IMR-90 (cell line): ENCODE measurements at regions not wholly inside any gene's neighbourhood (a gene's known extent, or its start where the extent isn't known, plus 50 kb on each side); places are given as distances from the start of the nearest gene placed in this dataset.

Experiments used
- BHLHE40 ChIP-seq: fragments of 150-350 bp; IDR thresholded peaks from 2 replicates; pipeline ENCODE4 v1.6.1; 2016; ENCODE audit warnings: mild to moderate bottlenecking, low read depth, low read length
- CTCF ChIP-seq: conservative IDR thresholded peaks from 2 replicates; pipeline ENCODE4 v1.5.1; 2012; ENCODE audit warnings: mild to moderate bottlenecking, low read depth, low read length, improper control_type of control experiment
- ELK1 ChIP-seq: fragments of 150-350 bp; IDR thresholded peaks from 2 replicates; pipeline ENCODE4 v1.6.1; 2016; ENCODE audit warnings: low read depth, mild to moderate bottlenecking, low read length, moderate library complexity, borderline replicate concordance
- MAFK ChIP-seq: IDR thresholded peaks from 2 replicates; pipeline ENCODE4 v1.6.1; 2012; ENCODE audit warnings: low read depth, low read length, improper control_type of control experiment
- MAZ ChIP-seq: IDR thresholded peaks from 2 replicates; pipeline ENCODE4 v1.6.1; 2012; ENCODE audit warnings: low read depth, mild to moderate bottlenecking, low read length, improper control_type of control experiment, moderate library complexity, borderline replicate concordance
- MXI1 ChIP-seq: IDR thresholded peaks from 2 replicates; pipeline ENCODE4 v1.6.1; 2012; ENCODE audit warnings: low read depth, mild to moderate bottlenecking, low read length, moderate library complexity, borderline replicate concordance
- POLR2A ChIP-seq: IDR thresholded peaks from 2 replicates; pipeline ENCODE4 v1.6.1; 2012; ENCODE audit warnings: mild to moderate bottlenecking, low read depth, low read length
- RAD21 ChIP-seq: IDR thresholded peaks from 2 replicates; pipeline ENCODE4 v1.6.1; 2012; ENCODE audit warnings: low read length, improper control_type of control experiment
- RCOR1 ChIP-seq: IDR thresholded peaks from 2 replicates; pipeline ENCODE4 v1.6.1; 2012; ENCODE audit warnings: mild to moderate bottlenecking, low read length, improper control_type of control experiment; ENCODE audit not compliant: insufficient replicate concordance
- SMC3 ChIP-seq: fragments of 150-350 bp; IDR thresholded peaks from 2 replicates; pipeline ENCODE4 v1.6.1; 2016; ENCODE audit warnings: low read depth, mild to moderate bottlenecking, antibody characterized with exemption, low read length, moderate library complexity
- USF2 ChIP-seq: fragments of 150-350 bp; IDR thresholded peaks from 2 replicates; pipeline ENCODE4 v1.6.1; 2017; ENCODE audit warnings: mild to moderate bottlenecking, antibody characterized with exemption, low read length, low read depth

GRCh38 chr18:73688161-73688560 lies 459.5 kb downstream of the FBXO15 start:
- TF ChIP-seq CTCF (no peak), POLR2A (no peak), RAD21 (no peak), MAFK (no peak), USF2 (no peak), MAZ (no peak), ELK1 (no peak), BHLHE40 (no peak), MXI1 (no peak), RCOR1 (no peak), SMC3 (no peak)
